GM19328 (cell line): ENCODE measurements at regions not wholly inside any gene's neighbourhood (a gene's known extent, or its start where the extent isn't known, plus 50 kb on each side); places are given as distances from the start of the nearest gene placed in this dataset.
"Not testable (repeated sequence)": the region's sequence is repeated elsewhere in the genome, so short reads cannot be mapped to it uniquely, and the experiment has no call there.

ENCODE experiments used
- ATAC-seq: cut with Tn5 transposase; IDR thresholded peaks from one replicate; pipeline ENCODE4 v1.9.1; 2021; ENCODE audit warnings: mild to moderate bottlenecking, moderate library complexity; ENCODE audit not compliant: unreplicated experiment

- no peak for ATAC-seq
Measured at GRCh38 chr2:234409590-234409989, 87.3 kb downstream of the ARL4C start.

DNA sequence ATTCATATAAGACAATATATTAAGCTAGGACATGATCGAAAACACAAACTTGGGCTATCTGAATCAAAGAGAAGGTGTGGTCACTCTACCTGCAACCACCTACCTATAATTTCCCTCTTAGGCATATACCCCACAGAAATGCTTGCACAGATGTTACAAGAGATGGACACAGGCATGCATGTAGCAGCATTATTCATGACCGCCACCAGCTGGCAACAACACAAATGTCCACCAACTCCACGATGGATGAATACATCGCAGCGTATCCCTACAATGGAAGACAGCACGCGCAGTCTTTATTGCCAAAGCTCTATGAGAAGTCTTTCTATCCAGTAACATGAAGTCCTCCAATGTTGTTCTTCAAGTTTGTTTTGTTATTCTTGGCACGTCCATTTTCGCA is 90.8 kb downstream of the ARL4C start:
- ATAC-seq, result no peak

DNA sequence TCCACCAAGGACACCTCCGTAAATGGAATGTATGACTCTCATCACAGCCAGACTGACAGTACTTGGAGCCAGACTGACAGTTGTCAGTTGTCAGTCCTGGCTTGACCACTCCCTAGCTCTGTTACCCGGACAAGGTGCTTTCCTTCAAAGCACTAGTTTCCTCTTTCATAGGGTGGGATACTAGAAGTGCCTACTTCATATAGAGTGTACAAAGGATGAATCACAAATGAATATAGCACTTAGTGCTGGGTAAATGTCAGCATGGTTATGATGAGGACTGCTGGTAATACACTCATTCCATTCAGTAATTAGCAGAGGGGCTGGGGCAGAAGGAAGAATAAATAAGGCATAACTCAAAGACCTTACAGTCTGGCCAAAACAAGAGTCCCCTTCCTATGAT is 91.4 kb downstream of the ARL4C start:
- ATAC-seq, result no peak

GRCh38 chr2:234404957-234405356 is 91.9 kb downstream of the ARL4C start:
- no peak for ATAC-seq

GRCh38 chr2:234403751-234404150 is 93.1 kb downstream of the ARL4C start:
- no peak for ATAC-seq

GRCh38 chr2:234403074-234403473 is 93.8 kb downstream of the ARL4C start:
- no peak for ATAC-seq

- ATAC-seq, result no peak
Measured at GRCh38 chr2:234401426-234401825, 95.5 kb downstream of the ARL4C start.

GRCh38 chr2:234399451-234400246 is 97.2 kb downstream of the ARL4C start:
- no peak for ATAC-seq

- ATAC-seq, result no peak
Measured at GRCh38 chr2:234398531-234398930, 98.3 kb downstream of the ARL4C start.

GRCh38 chr2:234395891-234396420 is 100.9 kb downstream of the ARL4C start:
- no peak for ATAC-seq

DNA sequence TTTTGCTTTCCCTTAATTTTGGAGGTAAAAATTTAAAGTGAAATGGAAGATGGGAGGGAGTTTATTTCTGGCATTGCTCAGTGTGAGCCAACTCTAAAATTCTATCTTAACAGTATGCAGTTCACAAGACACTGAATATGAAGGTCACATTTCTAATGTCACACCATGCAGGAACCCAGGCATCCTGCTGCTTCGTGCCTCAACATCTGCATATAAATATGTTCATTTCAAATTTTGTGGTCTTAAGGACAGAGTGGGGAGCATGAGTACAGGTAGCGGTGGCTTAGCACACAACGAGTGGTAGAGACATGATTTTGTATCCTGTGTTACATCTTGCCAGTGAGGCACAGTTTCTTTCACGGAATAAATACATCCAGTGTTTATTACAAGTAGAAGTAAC is 102.4 kb downstream of the ARL4C start:
- ATAC-seq, result no peak

- no peak for ATAC-seq
Measured at GRCh38 chr2:234393354-234393753, 103.5 kb downstream of the ARL4C start.

- no peak for ATAC-seq
Measured at GRCh38 chr2:234392041-234392615, 104.8 kb downstream of the ARL4C start.

GRCh38 chr2:234391625-234392024 is 105.3 kb downstream of the ARL4C start:
- ATAC-seq, result no peak

DNA sequence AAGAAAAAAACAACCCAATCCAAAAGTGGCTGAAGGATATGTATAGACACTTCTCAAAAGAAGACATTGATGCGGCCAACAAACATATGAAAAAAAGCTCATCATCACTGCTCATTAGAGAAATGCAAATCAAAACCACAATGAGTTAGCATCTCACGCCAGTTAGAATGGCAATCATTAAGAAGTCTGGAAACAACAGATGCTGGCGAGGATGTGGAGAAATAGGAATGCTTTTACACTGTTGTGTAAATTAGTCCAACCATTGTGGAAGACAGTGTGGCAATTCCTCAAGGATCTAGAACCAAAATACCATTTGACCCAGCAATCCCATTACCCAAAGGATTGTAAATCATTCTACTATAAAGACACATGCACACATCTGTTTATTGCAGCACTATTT is 107.2 kb downstream of the ARL4C start:
- not testable (repeated sequence) for ATAC-seq

DNA sequence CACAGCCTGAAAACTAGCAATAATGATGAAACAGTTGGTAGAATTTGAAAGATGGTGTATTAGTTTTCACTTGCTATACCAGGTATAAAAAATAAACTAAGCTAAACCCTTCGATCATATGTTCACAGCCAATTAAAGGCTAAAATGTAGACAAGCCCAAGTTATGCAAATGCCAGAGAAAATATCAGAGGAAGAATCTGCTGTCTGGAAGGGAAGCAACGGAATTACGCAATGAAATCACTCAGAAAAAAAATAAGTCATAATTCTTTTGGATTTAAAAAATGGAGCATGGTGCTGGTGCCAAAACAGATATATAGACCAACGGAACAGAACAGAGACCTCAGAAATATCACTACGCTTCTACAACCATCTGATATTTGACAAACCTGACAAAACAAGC is 108.3 kb downstream of the ARL4C start:
- ATAC-seq, result no peak

DNA sequence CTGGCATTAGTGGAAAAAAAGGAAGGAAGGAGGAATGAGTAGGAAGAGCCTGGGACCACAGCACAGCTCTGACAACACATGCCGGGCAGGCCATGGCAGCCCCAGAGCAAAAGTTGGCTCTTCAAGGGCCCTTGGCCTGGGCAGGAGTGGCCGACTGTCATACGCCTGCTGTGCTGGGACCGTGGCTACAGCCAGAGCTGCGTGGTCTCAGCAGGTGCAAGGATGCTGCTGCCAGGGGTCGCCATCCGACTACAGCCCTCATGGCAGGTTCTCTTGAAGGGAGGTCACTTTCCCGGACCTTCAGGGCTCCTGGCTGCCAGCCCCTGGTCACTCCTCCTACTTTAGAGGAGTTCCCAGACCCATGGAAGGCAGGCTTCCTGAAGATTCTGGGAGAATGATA is 109.9 kb downstream of the ARL4C start:
- no peak for ATAC-seq

- no peak for ATAC-seq
Measured at GRCh38 chr2:234382131-234382530, 114.8 kb downstream of the ARL4C start.

GRCh38 chr2:234378958-234379357 is 117.9 kb downstream of the ARL4C start:
- not testable (repeated sequence) for ATAC-seq

DNA sequence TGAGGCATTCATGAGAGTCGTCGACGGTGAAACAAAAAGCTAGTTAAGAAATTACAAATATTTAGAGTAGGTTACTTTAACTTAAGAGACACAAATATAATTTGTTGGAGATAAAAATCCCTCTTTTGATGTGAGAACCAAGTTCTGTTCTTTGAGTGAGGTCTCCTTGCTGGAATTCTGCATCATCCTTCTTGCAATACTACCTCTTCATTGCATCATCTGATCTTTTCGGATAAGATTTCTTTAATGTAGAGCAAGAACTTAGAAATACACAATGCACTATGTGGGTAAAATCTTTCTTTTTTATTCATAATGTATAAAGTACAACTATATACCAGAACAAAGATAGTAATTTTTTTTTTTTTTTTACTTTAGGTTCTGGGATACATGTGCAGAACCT is 118.4 kb downstream of the ARL4C start:
- ATAC-seq, result no peak

DNA sequence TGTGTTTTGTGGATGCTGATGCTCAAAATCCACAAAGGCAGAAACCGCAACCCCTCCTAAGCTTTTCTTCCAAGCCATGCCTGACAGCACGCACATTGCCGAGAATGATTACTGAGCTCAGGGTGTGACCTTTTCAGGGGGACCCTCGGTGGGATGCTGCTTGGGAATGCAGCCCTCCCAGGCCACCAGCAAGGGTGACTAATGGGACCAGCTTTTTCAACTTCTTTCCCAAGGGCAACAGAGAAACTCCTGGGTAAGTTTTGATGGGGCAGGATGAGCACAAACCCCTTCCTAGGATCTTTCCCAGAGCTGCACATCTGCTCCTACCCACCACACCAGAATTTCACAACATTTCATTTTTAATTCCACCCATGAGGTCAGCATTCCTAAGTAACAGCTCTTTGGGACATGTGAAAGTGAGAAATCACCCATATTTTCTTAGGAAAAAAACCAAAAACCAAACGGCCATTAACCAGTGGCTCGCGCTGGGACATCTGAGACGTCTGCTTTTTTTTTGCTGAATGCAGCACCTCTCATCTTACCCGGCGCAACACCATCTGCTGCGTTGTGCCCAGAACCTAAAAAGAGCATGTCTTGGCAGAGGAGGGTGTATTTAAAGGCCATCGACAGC is 119.0 kb downstream of the ARL4C start:
- no peak for ATAC-seq

DNA sequence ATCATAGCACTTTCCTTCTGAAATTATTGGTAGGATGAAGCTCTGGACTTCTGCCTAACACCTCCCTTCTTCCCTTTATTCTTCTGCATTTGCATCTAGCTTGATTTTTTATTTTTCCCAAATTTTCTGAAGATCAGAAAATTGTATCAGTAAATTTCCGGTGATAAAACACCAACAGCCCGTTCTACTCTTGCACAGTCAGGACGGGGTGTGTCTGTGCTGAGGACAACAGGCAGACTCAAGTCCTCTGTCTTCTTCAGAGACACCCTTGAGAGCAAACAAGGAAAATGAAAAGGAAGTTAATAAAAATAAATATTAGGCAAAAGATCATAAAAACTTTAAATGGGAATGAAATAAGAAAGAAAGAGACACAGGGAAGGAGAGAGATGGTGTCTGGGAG is 120.7 kb downstream of the ARL4C start:
- ATAC-seq, result no peak
